ENCODE measurements at regions not wholly inside any gene's neighbourhood (a gene's known extent, or its start where the extent isn't known, plus 50 kb on each side); places are given as distances from the start of the nearest gene placed in this dataset.
"Not testable (repeated sequence)": the region's sequence is repeated elsewhere in the genome, so short reads cannot be mapped to it uniquely, and the experiment has no call there.

DNA sequence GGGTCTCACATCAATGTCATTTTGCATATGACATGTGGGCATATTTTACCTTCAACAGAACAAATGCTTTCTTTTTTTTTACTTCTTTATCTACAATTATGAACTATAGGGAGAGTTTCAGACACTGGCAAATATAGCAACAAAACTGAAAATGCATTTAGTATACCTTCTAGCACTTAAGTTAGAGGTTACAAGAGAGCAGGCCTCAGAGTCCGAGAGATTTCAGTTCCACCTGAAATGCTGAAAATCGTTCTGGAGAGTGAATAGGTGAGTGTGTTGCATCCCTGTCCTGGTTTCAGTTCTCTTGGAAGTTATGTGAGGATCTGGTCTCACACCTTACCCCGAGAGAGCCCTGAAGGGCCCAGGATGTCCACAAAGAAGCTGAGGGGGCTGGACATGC, 337.8 kb upstream of the FRG1 start:
- POLR2A ChIA-PET; H3K36me3 ChIP-seq (ENCODE audit: control insufficient read depth in 2 of 2, extremely low read depth in 1 of 2, insufficient read depth in 1 of 2, low read length in 1 of 2); H3K27me3 Mint-ChIP-seq; H3K4me3 Mint-ChIP-seq; H3K9me3 Mint-ChIP-seq; H3K9me3 ChIP-seq; H3K4me3 ChIP-seq (ENCODE audit: control insufficient read depth in 1 of 2, extremely low read depth in 1 of 2, low read length in 1 of 2); H3K27ac ChIP-seq (ENCODE audit: low read length); DNase-seq; H3K27ac Mint-ChIP-seq; ATAC-seq (replicated peaks in 1 of 4); H3K4me1 Mint-ChIP-seq; H3K36me3 Mint-ChIP-seq; H3K4me1 ChIP-seq (ENCODE audit: control insufficient read depth in 1 of 2, extremely low read depth in 1 of 2, insufficient read depth in 2 of 2, low read length in 2 of 2); H3K27me3 ChIP-seq (replicated peaks in 1 of 2; ENCODE audit: control insufficient read depth in 2 of 2, extremely low read depth in 1 of 2, insufficient read depth in 2 of 2, low read length in 1 of 2); CTCF ChIA-PET: not testable (repeated sequence)
- WGBS (ENCODE audit: insufficient coverage) = no CpG with 5 or more reads among the region's 3 CpGs

DNA sequence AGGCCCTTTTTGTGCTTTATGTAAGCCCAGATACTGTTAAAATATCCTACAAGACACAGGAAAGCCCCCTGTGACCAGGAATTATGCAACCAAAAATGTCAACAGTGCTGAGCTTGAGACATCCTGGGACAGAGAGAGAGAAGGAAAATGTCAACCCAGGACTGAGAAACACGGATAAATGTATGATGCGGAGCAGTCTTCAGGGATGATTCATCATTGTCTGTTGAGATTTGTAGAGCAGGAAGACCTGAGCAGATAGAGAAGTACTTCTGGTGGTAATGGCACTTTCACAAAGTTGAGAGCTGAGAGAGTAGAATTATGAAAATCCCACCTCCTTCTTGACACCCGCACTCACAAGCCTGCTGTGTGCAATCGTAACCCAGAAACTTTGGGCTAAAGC, 330.1 kb upstream of the FRG1 start:
- not testable (repeated sequence) for H3K36me3 Mint-ChIP-seq; H3K36me3 ChIP-seq (ENCODE audit: control insufficient read depth in 2 of 2, extremely low read depth in 1 of 2, insufficient read depth in 1 of 2, low read length in 1 of 2)

DNA sequence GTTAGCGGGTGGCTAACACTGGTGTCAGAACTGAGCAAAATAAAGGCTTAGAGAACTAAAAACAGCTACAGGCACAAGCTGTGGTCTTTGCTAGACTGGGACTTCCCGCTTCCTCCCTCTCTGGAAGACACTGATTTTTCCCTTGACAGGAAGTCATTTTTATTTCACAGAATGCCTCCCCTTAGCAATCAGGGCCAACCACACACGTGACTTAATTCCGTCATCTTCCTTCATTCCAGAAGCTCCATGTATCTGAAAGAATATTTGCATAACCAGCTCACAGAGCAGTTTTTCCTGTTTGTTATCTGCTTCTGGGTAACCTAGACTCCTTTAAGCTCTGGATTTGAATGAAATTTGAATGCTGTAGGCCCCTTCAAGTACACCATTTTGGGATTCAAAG, 327.5 kb upstream of the FRG1 start:
- no peak overlapping the region for H3K4me3 ChIP-seq (ENCODE audit: control insufficient read depth in 1 of 2, extremely low read depth in 1 of 2, low read length in 1 of 2)
- no peaks in the 10 kb centered on the region for H3K4me1 ChIP-seq (ENCODE audit: control insufficient read depth in 1 of 2, extremely low read depth in 1 of 2, insufficient read depth in 2 of 2, low read length in 2 of 2)
- H3K27me3 ChIP-seq (replicated peaks in 1 of 2; ENCODE audit: control insufficient read depth in 2 of 2, extremely low read depth in 1 of 2, insufficient read depth in 2 of 2, low read length in 1 of 2) = no peaks in the 10 kb centered on the region
- Mint-ChIP-seq H3K9me3 (peaks cover 0 to 4% (median 2%) of the 10 kb centered on the region in 3 donors), H3K27ac (no peak overlapping the region), H3K4me1 (no peaks in the 10 kb centered on the region), H3K4me3 (no peak overlapping the region), H3K36me3 (no peaks in the 10 kb centered on the region), H3K27me3 (no peaks in the 10 kb centered on the region)
- no peak overlapping the region for H3K27ac ChIP-seq (ENCODE audit: low read length)
- ChIA-PET POLR2A (no interaction called here), CTCF (interaction anchor here in 1 of 2 donors (0.7 kb wide), 1 partner anchor 1310 kb away, joined by 3 read pairs; no protein-coding TSS in a partner anchor)
- WGBS (ENCODE audit: insufficient coverage) = 83% methylated on average over 1 of the region's 4 CpGs
- DNase-seq (no peak), ATAC-seq (replicated peaks in 1 of 4) (no peak)
- H3K36me3 ChIP-seq (ENCODE audit: control insufficient read depth in 2 of 2, extremely low read depth in 1 of 2, insufficient read depth in 1 of 2, low read length in 1 of 2) = no peaks in the 10 kb centered on the region
- no peaks in the 10 kb centered on the region for H3K9me3 ChIP-seq

More for the DNA sequence above, 330.1 kb upstream of the FRG1 start:
- H3K27me3 Mint-ChIP-seq; H3K4me1 Mint-ChIP-seq; H3K9me3 ChIP-seq; H3K27ac ChIP-seq (ENCODE audit: low read length); H3K4me3 Mint-ChIP-seq; H3K4me1 ChIP-seq (ENCODE audit: control insufficient read depth in 1 of 2, extremely low read depth in 1 of 2, insufficient read depth in 2 of 2, low read length in 2 of 2); POLR2A ChIA-PET; H3K27ac Mint-ChIP-seq; CTCF ChIA-PET; DNase-seq; H3K27me3 ChIP-seq (replicated peaks in 1 of 2; ENCODE audit: control insufficient read depth in 2 of 2, extremely low read depth in 1 of 2, insufficient read depth in 2 of 2, low read length in 1 of 2); H3K4me3 ChIP-seq (ENCODE audit: control insufficient read depth in 1 of 2, extremely low read depth in 1 of 2, low read length in 1 of 2); H3K9me3 Mint-ChIP-seq; ATAC-seq (replicated peaks in 1 of 4): not testable (repeated sequence)
- 93% methylated on average over 2 of the region's 4 CpGs for WGBS (ENCODE audit: insufficient coverage)

DNA sequence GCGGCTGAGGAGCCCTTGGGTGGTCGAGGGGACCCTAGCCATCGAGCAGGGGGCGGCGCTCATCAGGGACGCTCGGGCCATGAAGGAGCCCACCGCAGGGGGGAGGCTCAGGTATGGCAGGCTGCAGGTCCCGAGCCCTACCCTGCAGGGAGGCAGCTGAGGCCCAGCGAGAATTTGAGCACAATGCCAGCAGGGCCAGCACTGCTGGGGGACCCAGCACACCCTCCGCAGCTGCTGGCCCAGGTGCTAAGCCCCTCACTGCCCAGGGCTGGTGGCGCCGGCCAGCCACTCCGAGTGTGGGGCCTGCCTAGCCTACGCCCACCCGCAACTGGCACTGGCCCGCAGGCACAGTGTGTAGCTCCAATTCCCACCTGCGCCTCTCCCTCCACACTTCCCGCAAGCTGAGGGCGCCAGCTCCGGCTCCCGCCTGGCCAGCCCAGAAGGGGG, 325.4 kb upstream of the FRG1 start:
- WGBS (ENCODE audit: insufficient coverage) = 92% methylated on average over 22 of the region's 22 CpGs
- H3K27me3 ChIP-seq (replicated peaks in 1 of 2; ENCODE audit: control insufficient read depth in 2 of 2, extremely low read depth in 1 of 2, insufficient read depth in 2 of 2, low read length in 1 of 2) = no peaks in the 10 kb centered on the region
- H3K27ac ChIP-seq (ENCODE audit: low read length) = no peak overlapping the region
- Mint-ChIP-seq H3K36me3 (no peaks in the 10 kb centered on the region), H3K27me3 (no peaks in the 10 kb centered on the region), H3K4me3 (no peak overlapping the region), H3K4me1 (no peaks in the 10 kb centered on the region), H3K27ac (no peak overlapping the region), H3K9me3 (peaks cover 0 to 4% (median 2%) of the 10 kb centered on the region in 3 donors)
- H3K4me1 ChIP-seq (ENCODE audit: control insufficient read depth in 1 of 2, extremely low read depth in 1 of 2, insufficient read depth in 2 of 2, low read length in 2 of 2) = no peaks in the 10 kb centered on the region
- no peaks in the 10 kb centered on the region for H3K36me3 ChIP-seq (ENCODE audit: control insufficient read depth in 2 of 2, extremely low read depth in 1 of 2, insufficient read depth in 1 of 2, low read length in 1 of 2)
- H3K9me3 ChIP-seq = no peaks in the 10 kb centered on the region
- no peak overlapping the region for H3K4me3 ChIP-seq (ENCODE audit: control insufficient read depth in 1 of 2, extremely low read depth in 1 of 2, low read length in 1 of 2)
- ATAC-seq (replicated peaks in 1 of 4) = no peak
- DNase-seq = no peak
- CTCF ChIA-PET = no interaction called here
- POLR2A ChIA-PET = no interaction called here

DNA sequence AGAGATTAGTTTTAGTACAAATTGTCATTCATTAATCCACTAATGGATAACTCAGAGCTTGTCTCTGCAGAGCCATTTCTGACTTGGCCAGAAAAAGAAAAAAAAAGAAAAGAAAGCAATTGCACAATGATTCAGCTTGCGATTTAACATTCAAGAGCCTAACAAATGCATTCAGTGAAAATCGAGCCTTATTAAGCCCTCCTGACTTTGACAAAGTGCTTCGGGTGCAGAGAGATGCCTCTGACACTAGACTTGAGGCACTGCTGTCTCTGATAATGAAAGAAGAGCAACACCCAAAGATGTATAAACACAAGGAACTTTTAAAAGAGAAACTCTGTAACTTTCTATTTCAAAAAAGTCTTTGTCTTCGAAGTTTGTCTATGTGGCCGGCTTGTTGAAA, 322.9 kb upstream of the FRG1 start:
- CTCF ChIA-PET; DNase-seq; H3K4me1 Mint-ChIP-seq; H3K9me3 Mint-ChIP-seq; H3K9me3 ChIP-seq; H3K27ac ChIP-seq (ENCODE audit: low read length); ATAC-seq (replicated peaks in 1 of 4); H3K27ac Mint-ChIP-seq; H3K27me3 Mint-ChIP-seq; H3K4me1 ChIP-seq (ENCODE audit: control insufficient read depth in 1 of 2, extremely low read depth in 1 of 2, insufficient read depth in 2 of 2, low read length in 2 of 2); H3K36me3 Mint-ChIP-seq; H3K4me3 ChIP-seq (ENCODE audit: control insufficient read depth in 1 of 2, extremely low read depth in 1 of 2, low read length in 1 of 2); POLR2A ChIA-PET; H3K4me3 Mint-ChIP-seq; H3K36me3 ChIP-seq (ENCODE audit: control insufficient read depth in 2 of 2, extremely low read depth in 1 of 2, insufficient read depth in 1 of 2, low read length in 1 of 2); H3K27me3 ChIP-seq (replicated peaks in 1 of 2; ENCODE audit: control insufficient read depth in 2 of 2, extremely low read depth in 1 of 2, insufficient read depth in 2 of 2, low read length in 1 of 2): not testable (repeated sequence)
- 82% methylated on average over 3 of the region's 5 CpGs for WGBS (ENCODE audit: insufficient coverage)

DNA sequence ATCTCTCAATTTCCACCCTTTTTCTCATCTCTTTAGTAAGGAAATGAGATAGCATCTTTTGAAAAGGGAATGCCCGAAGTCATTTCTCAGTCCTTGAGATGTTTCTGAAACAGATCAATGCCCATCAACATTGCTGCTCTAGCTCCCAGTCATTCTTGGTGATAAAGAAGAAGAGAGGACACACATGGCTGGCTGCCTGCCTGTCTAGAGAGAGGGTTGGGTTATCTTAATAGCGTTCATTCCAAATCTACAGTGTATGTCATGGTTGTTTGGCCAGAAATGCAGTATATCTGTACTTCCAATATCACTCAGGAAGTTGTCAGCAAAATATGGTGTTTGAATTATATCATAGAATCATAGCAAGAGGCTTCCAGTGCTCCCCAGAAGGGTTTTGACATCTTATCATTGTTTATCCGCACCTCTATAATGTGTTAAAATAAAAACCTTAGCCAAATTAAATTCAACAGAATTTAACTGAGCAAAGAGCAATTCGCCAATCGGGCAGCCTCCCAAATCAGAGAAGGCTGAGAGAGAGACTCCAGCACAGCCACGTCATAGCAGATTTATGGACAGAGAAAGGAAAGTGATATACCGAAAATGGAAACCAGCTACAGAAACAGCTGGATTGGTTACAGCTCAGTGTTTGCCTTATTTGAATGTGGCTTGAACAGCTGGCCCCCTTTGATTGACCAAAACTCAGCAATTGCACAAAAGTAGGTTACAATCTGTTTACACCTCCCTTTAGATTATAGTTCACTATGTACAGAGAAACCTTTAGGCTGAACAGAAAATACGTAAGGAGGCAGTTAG, 321.0 kb upstream of the FRG1 start:
- CTCF ChIA-PET, H3K36me3 Mint-ChIP-seq, H3K4me3 Mint-ChIP-seq: not testable (repeated sequence)

DNA sequence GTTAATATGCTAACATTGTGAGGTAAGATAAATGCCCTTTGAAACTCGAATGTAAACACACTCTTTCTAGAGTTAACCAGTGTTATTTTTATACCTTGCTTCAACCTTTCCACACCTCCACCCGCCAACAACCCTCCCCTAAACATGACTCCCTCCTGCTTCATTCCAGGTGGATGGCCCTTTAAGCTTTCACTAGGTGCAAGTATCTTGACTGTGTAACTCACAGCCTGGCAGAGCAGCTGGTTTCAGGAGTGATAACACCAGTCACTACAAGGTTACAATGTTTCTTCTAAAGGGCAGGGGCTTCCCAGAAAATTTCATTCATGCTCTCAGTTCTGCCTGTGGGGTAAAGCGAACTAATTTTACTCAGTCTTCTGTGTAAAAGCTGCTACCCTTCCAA, 318.1 kb upstream of the FRG1 start:
- H3K4me3 Mint-ChIP-seq; H3K4me3 ChIP-seq (ENCODE audit: control insufficient read depth in 1 of 2, extremely low read depth in 1 of 2, low read length in 1 of 2); ATAC-seq (replicated peaks in 1 of 4); H3K27me3 ChIP-seq (replicated peaks in 1 of 2; ENCODE audit: control insufficient read depth in 2 of 2, extremely low read depth in 1 of 2, insufficient read depth in 2 of 2, low read length in 1 of 2); POLR2A ChIA-PET; H3K36me3 ChIP-seq (ENCODE audit: control insufficient read depth in 2 of 2, extremely low read depth in 1 of 2, insufficient read depth in 1 of 2, low read length in 1 of 2); H3K27me3 Mint-ChIP-seq; H3K9me3 ChIP-seq; H3K27ac Mint-ChIP-seq; H3K36me3 Mint-ChIP-seq; H3K9me3 Mint-ChIP-seq; H3K4me1 ChIP-seq (ENCODE audit: control insufficient read depth in 1 of 2, extremely low read depth in 1 of 2, insufficient read depth in 2 of 2, low read length in 2 of 2); H3K4me1 Mint-ChIP-seq; DNase-seq; H3K27ac ChIP-seq (ENCODE audit: low read length); CTCF ChIA-PET: not testable (repeated sequence)
- 86% methylated on average over 1 of the region's 3 CpGs for WGBS (ENCODE audit: insufficient coverage)

More for the DNA sequence above, 321.0 kb upstream of the FRG1 start:
- H3K4me3 ChIP-seq (ENCODE audit: control insufficient read depth in 1 of 2, extremely low read depth in 1 of 2, low read length in 1 of 2); H3K36me3 ChIP-seq (ENCODE audit: control insufficient read depth in 2 of 2, extremely low read depth in 1 of 2, insufficient read depth in 1 of 2, low read length in 1 of 2); POLR2A ChIA-PET; H3K9me3 ChIP-seq; H3K4me1 Mint-ChIP-seq; H3K27me3 ChIP-seq (replicated peaks in 1 of 2; ENCODE audit: control insufficient read depth in 2 of 2, extremely low read depth in 1 of 2, insufficient read depth in 2 of 2, low read length in 1 of 2); H3K27ac ChIP-seq (ENCODE audit: low read length); H3K27me3 Mint-ChIP-seq; ATAC-seq (replicated peaks in 1 of 4); H3K27ac Mint-ChIP-seq; DNase-seq; H3K9me3 Mint-ChIP-seq; H3K4me1 ChIP-seq (ENCODE audit: control insufficient read depth in 1 of 2, extremely low read depth in 1 of 2, insufficient read depth in 2 of 2, low read length in 2 of 2): not testable (repeated sequence)
- no CpG with 5 or more reads among the region's 8 CpGs for WGBS (ENCODE audit: insufficient coverage)

All from T-cell (primary cell).